ENCODE measurements at regions not wholly inside any gene's neighbourhood (a gene's known extent, or its start where the extent isn't known, plus 50 kb on each side); places are given as distances from the start of the nearest gene placed in this dataset.

DNA sequence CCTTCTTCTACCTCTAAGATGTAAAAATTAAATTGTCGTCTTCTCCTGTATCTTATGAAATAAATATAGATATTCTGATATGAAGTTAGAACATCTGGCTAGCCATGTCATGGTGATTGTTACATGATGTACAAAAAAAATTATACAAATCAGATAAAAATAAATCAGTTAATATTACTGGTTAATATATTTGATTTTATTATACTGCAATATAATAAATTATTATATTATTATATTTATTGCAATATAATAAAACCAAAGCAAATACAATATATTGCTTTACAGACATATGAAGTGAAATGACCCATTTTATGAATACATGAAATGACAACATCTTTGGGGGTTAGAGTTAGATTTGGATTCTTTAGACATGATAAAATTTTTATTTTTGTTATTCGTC, 72.3 kb upstream of the NAALADL2 start:
- intact Hi-C loops (cut with DNase I; ENCODE audit: low total_unique reads) (no loop called here), in situ Hi-C loops (cut with MboI; ENCODE audit: low pct_ligation_motif_present in 1 of 4, low pct_unique_long_range_greater_than_20kb in 1 of 4, low sequenced_read_pairs in 3 of 4) (no loop called here)
- H3K27me3 ChIP-seq, result no peaks in the 10 kb centered on the region
- no peak overlapping the region for H3K27ac ChIP-seq
- whole genome bisulfite sequencing, 2 donors (ENCODE audit: low coverage in 1 of 2), result 87 to 88% methylated on average over 2 of the region's 2 CpGs
- no peak overlapping the region for H3K4me3 ChIP-seq
- no peaks in the 10 kb centered on the region for H3K9me3 ChIP-seq
- no peaks in the 10 kb centered on the region for H3K36me3 ChIP-seq
- DNase-seq, result no peak
- TF ChIP-seq, protein P1, sequence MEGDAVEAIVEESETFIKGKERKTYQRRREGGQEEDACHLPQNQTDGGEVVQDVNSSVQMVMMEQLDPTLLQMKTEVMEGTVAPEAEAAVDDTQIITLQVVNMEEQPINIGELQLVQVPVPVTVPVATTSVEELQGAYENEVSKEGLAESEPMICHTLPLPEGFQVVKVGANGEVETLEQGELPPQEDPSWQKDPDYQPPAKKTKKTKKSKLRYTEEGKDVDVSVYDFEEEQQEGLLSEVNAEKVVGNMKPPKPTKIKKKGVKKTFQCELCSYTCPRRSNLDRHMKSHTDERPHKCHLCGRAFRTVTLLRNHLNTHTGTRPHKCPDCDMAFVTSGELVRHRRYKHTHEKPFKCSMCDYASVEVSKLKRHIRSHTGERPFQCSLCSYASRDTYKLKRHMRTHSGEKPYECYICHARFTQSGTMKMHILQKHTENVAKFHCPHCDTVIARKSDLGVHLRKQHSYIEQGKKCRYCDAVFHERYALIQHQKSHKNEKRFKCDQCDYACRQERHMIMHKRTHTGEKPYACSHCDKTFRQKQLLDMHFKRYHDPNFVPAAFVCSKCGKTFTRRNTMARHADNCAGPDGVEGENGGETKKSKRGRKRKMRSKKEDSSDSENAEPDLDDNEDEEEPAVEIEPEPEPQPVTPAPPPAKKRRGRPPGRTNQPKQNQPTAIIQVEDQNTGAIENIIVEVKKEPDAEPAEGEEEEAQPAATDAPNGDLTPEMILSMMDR (IDR thresholded peaks at IDR 0.05), result no peak
- TF ChIP-seq POLR2AphosphoS5 (IDR thresholded peaks at IDR 0.05) (no peak), POLR2A (IDR thresholded peaks at IDR 0.05) (no peak), EP300 (IDR thresholded peaks at IDR 0.05; ENCODE audit: low read depth) (no peak)
- no peaks in the 10 kb centered on the region for H3K4me1 ChIP-seq

DNA sequence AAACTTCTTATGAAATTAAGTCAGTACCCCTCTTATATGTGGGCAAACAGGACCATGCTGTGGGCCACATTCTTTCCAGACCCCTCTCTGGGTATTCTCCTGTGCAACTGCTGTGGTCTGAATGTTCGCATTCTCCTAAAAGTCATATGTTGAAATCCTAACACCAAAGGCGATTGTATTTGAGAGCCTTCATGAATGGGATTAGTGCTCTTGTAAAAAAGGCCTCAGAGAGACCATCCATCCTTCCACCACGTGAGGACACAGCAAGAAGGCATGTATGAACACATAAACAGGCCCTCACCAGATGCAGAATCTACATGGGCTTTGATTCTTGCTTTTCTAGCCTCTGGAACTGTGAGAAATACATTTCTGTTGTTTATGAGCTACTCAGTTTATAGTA, 68.0 kb upstream of the NAALADL2 start:
- intact Hi-C loops (cut with DNase I; ENCODE audit: low total_unique reads) (no loop called here), in situ Hi-C loops (cut with MboI; ENCODE audit: low pct_ligation_motif_present in 1 of 4, low pct_unique_long_range_greater_than_20kb in 1 of 4, low sequenced_read_pairs in 3 of 4) (no loop called here)
- Histone ChIP-seq H3K4me1 (no peaks in the 10 kb centered on the region), H3K27ac (no peak overlapping the region), H3K4me3 (no peak overlapping the region), H3K27me3 (no peaks in the 10 kb centered on the region), H3K36me3 (no peaks in the 10 kb centered on the region), H3K9me3 (no peaks in the 10 kb centered on the region)
- no peak for DNase-seq
- WGBS, 2 donors (ENCODE audit: low coverage in 1 of 2), result 76 to 100% methylated on average over 1 to 3 of the region's 3 CpGs
- TF ChIP-seq EP300 (IDR thresholded peaks at IDR 0.05; ENCODE audit: low read depth) (no peak), POLR2AphosphoS5 (IDR thresholded peaks at IDR 0.05) (no peak), POLR2A (IDR thresholded peaks at IDR 0.05) (no peak)
- TF ChIP-seq, protein P1 (IDR thresholded peaks at IDR 0.05), result no peak

DNA sequence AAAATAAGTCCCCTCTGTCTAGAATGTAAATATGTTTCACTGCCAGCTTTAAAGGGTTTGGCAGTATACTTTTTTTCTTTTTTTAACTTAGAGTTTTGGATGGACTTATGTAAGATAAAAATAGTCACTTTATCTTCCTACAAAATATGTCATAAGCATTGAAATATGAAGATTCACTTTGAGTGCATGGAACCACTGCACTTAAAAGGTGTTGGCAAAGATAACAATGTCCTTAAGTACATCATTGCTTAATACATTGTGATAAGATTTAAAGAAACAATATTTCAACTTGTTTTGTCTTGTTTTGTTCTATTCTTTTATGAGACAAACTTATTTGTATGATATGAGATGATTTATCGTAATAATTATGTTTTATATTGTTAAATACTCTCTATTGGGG, 66.3 kb upstream of the NAALADL2 start:
- Histone ChIP-seq H3K9me3 (no peaks in the 10 kb centered on the region), H3K4me1 (no peaks in the 10 kb centered on the region), H3K4me3 (no peak overlapping the region), H3K27ac (no peak overlapping the region), H3K27me3 (no peaks in the 10 kb centered on the region), H3K36me3 (no peaks in the 10 kb centered on the region)
- WGBS, 2 donors (ENCODE audit: low coverage in 1 of 2), result 71 to 72% methylated on average over 1 of the region's 1 CpG
- TF ChIP-seq EP300 (IDR thresholded peaks at IDR 0.05; ENCODE audit: low read depth) (no peak), POLR2AphosphoS5 (IDR thresholded peaks at IDR 0.05) (no peak), POLR2A (IDR thresholded peaks at IDR 0.05) (no peak)
- TF ChIP-seq, protein P1 (IDR thresholded peaks at IDR 0.05), result no peak
- in situ Hi-C loops (cut with MboI; ENCODE audit: low pct_ligation_motif_present in 1 of 4, low pct_unique_long_range_greater_than_20kb in 1 of 4, low sequenced_read_pairs in 3 of 4) (no loop called here), intact Hi-C loops (cut with DNase I; ENCODE audit: low total_unique reads) (no loop called here)
- no peak for DNase-seq

Small RNA genes lying in the stretch of these regions (small RNA-seq; reads per million reads assigned to genes)
- gene RN7SKP40, result 0 reads per million in 4 donors

Data from transverse colon (tissue), 4 donors.